HEK293T (cell line): ENCODE measurements at regions not wholly inside any gene's neighbourhood (a gene's known extent, or its start where the extent isn't known, plus 50 kb on each side); places are given as distances from the start of the nearest gene placed in this dataset.

Experiments used
- CTCF ChIA-PET: fragments of 350-600 bp; formaldehyde crosslinking; extraction: SDS; loops from one replicate; lab custom pipeline; 2021; ENCODE audit warnings: antibody characterized with exemption, inconsistent platforms; lab: Yijun Ruan, JAX
- POLR2A ChIA-PET: fragments of 350-600 bp; formaldehyde crosslinking; extraction: SDS; loops from one replicate; lab custom pipeline; 2020; ENCODE audit warnings: antibody characterized with exemption, inconsistent platforms; lab: Yijun Ruan, JAX
- DNase-seq: peaks from one replicate; pipeline ENCODE4 v3.0.0; 2012; ENCODE audit warnings: mixed read lengths; ENCODE audit errors: extremely low spot score
- ARNT ChIP-seq: fragments of 450-650 bp; IDR thresholded peaks from 2 replicates; pipeline ENCODE4 v1.6.1; 2017; ENCODE audit warnings: mild to moderate bottlenecking
- BHLHE40 ChIP-seq: fragments of 450-650 bp; IDR thresholded peaks from 2 replicates; pipeline ENCODE4 v1.6.1; 2016; ENCODE audit warnings: mild to moderate bottlenecking, moderate library complexity, borderline replicate concordance
- CTBP1 ChIP-seq: fragments of 450-650 bp; IDR thresholded peaks from 2 replicates; pipeline ENCODE4 v1.6.1; 2016; ENCODE audit warnings: borderline replicate concordance
- ELF4 ChIP-seq: fragments of 450-650 bp; IDR thresholded peaks from 2 replicates; pipeline ENCODE4 v1.6.1; 2017; ENCODE audit warnings: antibody characterized with exemption
- FOXA1 ChIP-seq: fragments of 450-650 bp; IDR thresholded peaks from 2 replicates; pipeline ENCODE4 v1.6.1; 2016; ENCODE audit warnings: mild to moderate bottlenecking
- FOXK2 ChIP-seq: fragments of 450-650 bp; IDR thresholded peaks from 2 replicates; pipeline ENCODE4 v1.6.1; 2016; ENCODE audit warnings: mild to moderate bottlenecking
- FOXM1 ChIP-seq: fragments of 450-650 bp; IDR thresholded peaks from 2 replicates; pipeline ENCODE4 v1.6.1; 2017; ENCODE audit warnings: mild to moderate bottlenecking, borderline replicate concordance
- HDGF ChIP-seq: fragments of 450-650 bp; IDR thresholded peaks from 2 replicates; pipeline ENCODE4 v1.6.1; 2017; ENCODE audit warnings: antibody characterized with exemption, borderline replicate concordance
- L3MBTL2 ChIP-seq: fragments of 450-650 bp; conservative IDR thresholded peaks from 2 replicates; pipeline ENCODE4 v1.6.1; 2016; ENCODE audit warnings: mild to moderate bottlenecking
- LEF1 ChIP-seq: fragments of 450-650 bp; IDR thresholded peaks from 2 replicates; pipeline ENCODE4 v1.6.1; 2017; ENCODE audit warnings: mild to moderate bottlenecking, borderline replicate concordance
- NFRKB ChIP-seq: fragments of 450-650 bp; IDR thresholded peaks from 2 replicates; pipeline ENCODE4 v1.6.1; 2016; ENCODE audit warnings: mild to moderate bottlenecking, moderate library complexity
- PKNOX1 ChIP-seq: fragments of 450-650 bp; IDR thresholded peaks from 2 replicates; pipeline ENCODE4 v1.6.1; 2016
- SP1 ChIP-seq: fragments of 450-650 bp; IDR thresholded peaks from 2 replicates; pipeline ENCODE4 v1.6.1; 2017
- SUZ12 ChIP-seq: fragments of 450-650 bp; IDR thresholded peaks from 2 replicates; pipeline ENCODE4 v1.6.1; 2016; ENCODE audit warnings: mild to moderate bottlenecking
- TARDBP ChIP-seq: fragments of 450-650 bp; IDR thresholded peaks from 2 replicates; pipeline ENCODE4 v1.6.1; 2016
- ZNF384 ChIP-seq: fragments of 450-650 bp; IDR thresholded peaks from 2 replicates; pipeline ENCODE4 v1.6.1; 2016

- no peak for DNase-seq
- CTCF ChIA-PET = interaction anchor here (0.7 kb wide), 1 partner anchor 117 kb away, joined by 4 read pairs; no protein-coding TSS in a partner anchor
- POLR2A ChIA-PET = no interaction called here
- no peak for TF ChIP-seq FOXA1
- TF ChIP-seq BHLHE40 = no peak
- TF ChIP-seq NFRKB = no peak
- TF ChIP-seq FOXM1 = no peak
- TF ChIP-seq ARNT = no peak
- no peak for TF ChIP-seq HDGF
- no peak for TF ChIP-seq L3MBTL2
- no peak for TF ChIP-seq PKNOX1
- no peak for TF ChIP-seq ELF4
- no peak for TF ChIP-seq FOXK2
- TF ChIP-seq TARDBP = no peak
- no peak for TF ChIP-seq SUZ12
- TF ChIP-seq SP1 = no peak
- TF ChIP-seq ZNF384 = no peak
Observed at GRCh38 chr10:110426294-110427181, 71.2 kb upstream of the DUSP5 start.

GRCh38 chr10:110429301-110429700 is 68.4 kb upstream of the DUSP5 start:
- DNase-seq = no peak
- ChIA-PET POLR2A (interaction anchor here (0.6 kb wide), 1 partner anchor 50 kb away, joined by 3 read pairs; no protein-coding TSS in a partner anchor), CTCF (no interaction called here)
- no peak for TF ChIP-seq BHLHE40
- no peak for TF ChIP-seq LEF1
- TF ChIP-seq CTBP1 = no peak
- TF ChIP-seq FOXK2 = no peak
- no peak for TF ChIP-seq L3MBTL2
- TF ChIP-seq FOXM1 = no peak
- TF ChIP-seq ZNF384 = no peak
- TF ChIP-seq SP1 = no peak
- no peak for TF ChIP-seq ELF4
- TF ChIP-seq TARDBP = no peak
- TF ChIP-seq PKNOX1 = no peak

GRCh38 chr10:110430340-110431273 is 67.1 kb upstream of the DUSP5 start:
- POLR2A ChIA-PET = interaction anchor here (0.6 to 1.1 kb wide), 2 partner anchors 10 to 32 kb away, joined by 3 read pairs; no protein-coding TSS in a partner anchor
- CTCF ChIA-PET = interaction anchor here (0.6 kb wide), 1 partner anchor 469 kb away, joined by 4 read pairs; no protein-coding TSS in a partner anchor
- no peak for TF ChIP-seq NFRKB
- TF ChIP-seq FOXA1 = no peak
- no peak for TF ChIP-seq ELF4
- TF ChIP-seq L3MBTL2 = no peak
- no peak for TF ChIP-seq SP1
- no peak for TF ChIP-seq FOXM1
- no peak for TF ChIP-seq TARDBP
- no peak for TF ChIP-seq HDGF
- no peak for TF ChIP-seq LEF1
- TF ChIP-seq FOXK2 = no peak
- no peak for TF ChIP-seq SUZ12
- no peak for TF ChIP-seq BHLHE40
- no peak for TF ChIP-seq CTBP1
- DNase-seq = no peak

- no peak for DNase-seq
- ChIA-PET POLR2A (no interaction called here), CTCF (no interaction called here)
- TF ChIP-seq SP1 = no peak
- TF ChIP-seq FOXM1 = no peak
- TF ChIP-seq TARDBP = no peak
- no peak for TF ChIP-seq LEF1
- no peak for TF ChIP-seq PKNOX1
- TF ChIP-seq SUZ12 = no peak
- TF ChIP-seq HDGF = no peak
Observed at GRCh38 chr10:110431659-110432058, 66.0 kb upstream of the DUSP5 start.

- POLR2A ChIA-PET = no interaction called here
- CTCF ChIA-PET = no interaction called here
Observed at GRCh38 chr10:110432084-110432483, 65.6 kb upstream of the DUSP5 start.

More at GRCh38 chr10:110432084-110432483, 65.6 kb upstream of the DUSP5 start:
- TF ChIP-seq PKNOX1 (no peak), CTBP1 (no peak), ELF4 (no peak), BHLHE40 (no peak), FOXK2 (no peak), FOXA1 (no peak), TARDBP (no peak), HDGF (no peak), ZNF384 (no peak), FOXM1 (no peak), NFRKB (no peak)
- DNase-seq = no peak
